ENCODE measurements at regions not wholly inside any gene's neighbourhood (a gene's known extent, or its start where the extent isn't known, plus 50 kb on each side); places are given as distances from the start of the nearest gene placed in this dataset.

DNA sequence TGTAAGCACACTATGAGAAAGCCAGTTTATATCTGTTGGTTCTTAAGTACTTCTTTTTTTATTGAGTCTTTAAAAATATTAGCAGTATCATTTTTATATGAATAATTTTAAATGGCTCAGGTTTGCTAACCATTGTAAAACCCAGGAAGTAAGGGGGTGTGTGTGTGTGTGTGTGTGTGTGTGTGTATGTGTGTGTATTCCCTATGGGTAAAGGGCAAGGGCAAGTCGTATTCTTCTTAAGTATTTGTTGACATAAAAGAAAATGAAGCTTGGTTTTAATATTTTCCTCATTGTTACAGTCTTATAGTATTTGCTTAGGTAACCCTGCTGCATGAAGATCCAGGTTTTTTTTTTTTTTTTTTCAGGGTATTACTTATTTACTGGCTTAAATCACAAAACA, 495.0 kb upstream of the B3GALT2 start:
- no peak overlapping the region for H3K4me3 ChIP-seq (ENCODE audit: low read depth, low read length, poor library complexity, severe bottlenecking)
- no peaks in the 10 kb centered on the region for H4K20me1 ChIP-seq (ENCODE audit: insufficient read depth, low read length)
- no peaks in the 10 kb centered on the region for H3K79me2 ChIP-seq (ENCODE audit: insufficient read depth, low read length)
- no peaks in the 10 kb centered on the region for H3K9me3 ChIP-seq (ENCODE audit: low read length)
- H3K27me3 ChIP-seq (ENCODE audit: insufficient read depth, low read length) = no peaks in the 10 kb centered on the region
- no peaks in the 10 kb centered on the region for H3K36me3 ChIP-seq (ENCODE audit: insufficient read depth, low read length)
- no peaks in the 10 kb centered on the region for H3F3A ChIP-seq (ENCODE audit: insufficient read depth, low read length)
- H3K27ac ChIP-seq (ENCODE audit: low read depth, low read length, poor library complexity, severe bottlenecking) = no peak overlapping the region
- no peak for TF ChIP-seq EZH2 (IDR thresholded peaks at IDR 0.05; ENCODE audit: borderline replicate concordance, low read length)
- TF ChIP-seq, protein P1, sequence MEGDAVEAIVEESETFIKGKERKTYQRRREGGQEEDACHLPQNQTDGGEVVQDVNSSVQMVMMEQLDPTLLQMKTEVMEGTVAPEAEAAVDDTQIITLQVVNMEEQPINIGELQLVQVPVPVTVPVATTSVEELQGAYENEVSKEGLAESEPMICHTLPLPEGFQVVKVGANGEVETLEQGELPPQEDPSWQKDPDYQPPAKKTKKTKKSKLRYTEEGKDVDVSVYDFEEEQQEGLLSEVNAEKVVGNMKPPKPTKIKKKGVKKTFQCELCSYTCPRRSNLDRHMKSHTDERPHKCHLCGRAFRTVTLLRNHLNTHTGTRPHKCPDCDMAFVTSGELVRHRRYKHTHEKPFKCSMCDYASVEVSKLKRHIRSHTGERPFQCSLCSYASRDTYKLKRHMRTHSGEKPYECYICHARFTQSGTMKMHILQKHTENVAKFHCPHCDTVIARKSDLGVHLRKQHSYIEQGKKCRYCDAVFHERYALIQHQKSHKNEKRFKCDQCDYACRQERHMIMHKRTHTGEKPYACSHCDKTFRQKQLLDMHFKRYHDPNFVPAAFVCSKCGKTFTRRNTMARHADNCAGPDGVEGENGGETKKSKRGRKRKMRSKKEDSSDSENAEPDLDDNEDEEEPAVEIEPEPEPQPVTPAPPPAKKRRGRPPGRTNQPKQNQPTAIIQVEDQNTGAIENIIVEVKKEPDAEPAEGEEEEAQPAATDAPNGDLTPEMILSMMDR (IDR thresholded peaks at IDR 0.05; ENCODE audit: low read length) = no peak
- no peaks in the 10 kb centered on the region for H3K9me2 ChIP-seq (ENCODE audit: low read depth, low read length)
- H2AFZ ChIP-seq (ENCODE audit: low read length) = no peak overlapping the region
- no peaks in the 10 kb centered on the region for H3K4me1 ChIP-seq (ENCODE audit: insufficient read depth, low read length, severe bottlenecking)
- H3K4me2 ChIP-seq (ENCODE audit: low read length) = no peak overlapping the region
- no peak overlapping the region for H3K9ac ChIP-seq (ENCODE audit: low read length)

DNA sequence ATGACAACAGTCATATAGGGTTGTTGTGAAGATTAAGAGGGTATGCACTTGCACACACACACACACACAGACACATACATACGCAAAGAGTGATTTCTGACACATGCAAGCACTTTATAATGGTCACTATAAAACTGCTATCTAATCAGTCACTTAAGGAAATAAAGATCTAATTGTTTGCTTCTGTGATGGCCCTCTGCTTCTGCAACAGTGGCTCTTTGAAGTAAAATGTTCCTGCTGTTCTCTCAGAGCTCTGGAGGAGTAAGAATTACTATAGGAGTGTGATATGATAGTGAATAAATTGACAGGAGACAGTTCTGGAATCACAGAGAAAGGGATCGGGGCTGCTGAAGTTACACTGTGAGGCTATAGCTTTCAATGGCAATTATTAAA, 494.5 kb upstream of the B3GALT2 start:
- Histone ChIP-seq H3K4me1 (ENCODE audit: insufficient read depth, low read length, severe bottlenecking) (no peaks in the 10 kb centered on the region), H3F3A (ENCODE audit: insufficient read depth, low read length) (no peaks in the 10 kb centered on the region), H3K4me2 (ENCODE audit: low read length) (no peak overlapping the region), H3K9ac (ENCODE audit: low read length) (no peak overlapping the region), H3K9me3 (ENCODE audit: low read length) (no peaks in the 10 kb centered on the region), H3K27ac (ENCODE audit: low read depth, low read length, poor library complexity, severe bottlenecking) (no peak overlapping the region), H3K79me2 (ENCODE audit: insufficient read depth, low read length) (no peaks in the 10 kb centered on the region), H3K36me3 (ENCODE audit: insufficient read depth, low read length) (no peaks in the 10 kb centered on the region), H2AFZ (ENCODE audit: low read length) (no peak overlapping the region), H3K27me3 (ENCODE audit: insufficient read depth, low read length) (no peaks in the 10 kb centered on the region), H3K4me3 (ENCODE audit: low read depth, low read length, poor library complexity, severe bottlenecking) (no peak overlapping the region), H4K20me1 (ENCODE audit: insufficient read depth, low read length) (no peaks in the 10 kb centered on the region), H3K9me2 (ENCODE audit: low read depth, low read length) (no peaks in the 10 kb centered on the region)
- TF ChIP-seq, protein P1 (IDR thresholded peaks at IDR 0.05; ENCODE audit: low read length) = no peak

GRCh38 chr1:193680247-193680923, 494.0 kb upstream of the B3GALT2 start:
- Histone ChIP-seq H3K79me2 (ENCODE audit: insufficient read depth, low read length) (no peaks in the 10 kb centered on the region), H4K20me1 (ENCODE audit: insufficient read depth, low read length) (no peaks in the 10 kb centered on the region), H3K9ac (ENCODE audit: low read length) (no peak overlapping the region), H3K4me3 (ENCODE audit: low read depth, low read length, poor library complexity, severe bottlenecking) (no peak overlapping the region), H3K9me2 (ENCODE audit: low read depth, low read length) (no peaks in the 10 kb centered on the region), H2AFZ (ENCODE audit: low read length) (no peak overlapping the region), H3K4me2 (ENCODE audit: low read length) (no peak overlapping the region), H3K36me3 (ENCODE audit: insufficient read depth, low read length) (no peaks in the 10 kb centered on the region), H3K27ac (ENCODE audit: low read depth, low read length, poor library complexity, severe bottlenecking) (no peak overlapping the region), H3F3A (ENCODE audit: insufficient read depth, low read length) (no peaks in the 10 kb centered on the region), H3K27me3 (ENCODE audit: insufficient read depth, low read length) (no peaks in the 10 kb centered on the region), H3K9me3 (ENCODE audit: low read length) (no peaks in the 10 kb centered on the region), H3K4me1 (ENCODE audit: insufficient read depth, low read length, severe bottlenecking) (no peaks in the 10 kb centered on the region)
- TF ChIP-seq, protein P1 (IDR thresholded peaks at IDR 0.05; ENCODE audit: low read length) = no peak
- TF ChIP-seq EZH2 (IDR thresholded peaks at IDR 0.05; ENCODE audit: borderline replicate concordance, low read length) = no peak
